Daoy (cell line): ENCODE measurements at regions not wholly inside any gene's neighbourhood (a gene's known extent, or its start where the extent isn't known, plus 50 kb on each side); places are given as distances from the start of the nearest gene placed in this dataset.
A peak's percentile ranks its signal among the peaks of the same experiment; 100 is the strongest.
"Not testable (repeated sequence)": the region's sequence is repeated elsewhere in the genome, so short reads cannot be mapped to it uniquely, and the experiment has no call there.

ENCODE experiments used
- DNase-seq: peaks from one replicate; pipeline ENCODE4 v3.0.0-alpha.2; 2015; ENCODE audit warnings: low read depth

- DNase-seq, result not testable (repeated sequence)
Measured at GRCh38 chr21:8987896-8988295, 1533.5 kb upstream of the TPTE start.

- peak; percentile 92 for DNase-seq
Measured at GRCh38 chr21:8988696-8989095, 1532.7 kb upstream of the TPTE start.

- DNase-seq, result peak; percentile 90
Measured at GRCh38 chr21:8989261-8989711, 1532.1 kb upstream of the TPTE start.

GRCh38 chr21:8989721-8990325 lies 1531.6 kb upstream of the TPTE start:
- DNase-seq, result peak; percentile 97

- DNase-seq, result peak; percentile 95
Measured at GRCh38 chr21:8990326-8991087, 1530.9 kb upstream of the TPTE start.

- DNase-seq, result peak; percentile 97
Measured at GRCh38 chr21:8991088-8991907, 1530.1 kb upstream of the TPTE start.

GRCh38 chr21:8991968-8992621 lies 1529.3 kb upstream of the TPTE start:
- DNase-seq, result peak; percentile 95

- peak; percentile 99 for DNase-seq
Measured at GRCh38 chr21:8992731-8993174, 1528.6 kb upstream of the TPTE start.

- peak; percentile 92 for DNase-seq
Measured at GRCh38 chr21:8993284-8993942, 1528.0 kb upstream of the TPTE start.

GRCh38 chr21:8993943-8994639 lies 1527.3 kb upstream of the TPTE start:
- peak; percentile 91 for DNase-seq

- DNase-seq, result peak; percentile 83
Measured at GRCh38 chr21:8994640-8995511, 1526.5 kb upstream of the TPTE start.

GRCh38 chr21:8996487-8996968 lies 1524.9 kb upstream of the TPTE start:
- DNase-seq, result not testable (repeated sequence)

GRCh38 chr21:8997011-8997440 lies 1524.4 kb upstream of the TPTE start:
- DNase-seq, result peak; percentile 69

GRCh38 chr21:8997443-8998390 lies 1523.7 kb upstream of the TPTE start:
- DNase-seq, result peak; percentile 70

- DNase-seq, result peak; percentile 85
Measured at GRCh38 chr21:8998480-8998879, 1522.9 kb upstream of the TPTE start.

- peak; percentile 81 for DNase-seq
Measured at GRCh38 chr21:8998946-8999681, 1522.3 kb upstream of the TPTE start.

GRCh38 chr21:9000132-9000531 lies 1521.3 kb upstream of the TPTE start:
- DNase-seq, result not testable (repeated sequence)
